ENCODE measurements at regions not wholly inside any gene's neighbourhood (a gene's known extent, or its start where the extent isn't known, plus 50 kb on each side); places are given as distances from the start of the nearest gene placed in this dataset.

DNA sequence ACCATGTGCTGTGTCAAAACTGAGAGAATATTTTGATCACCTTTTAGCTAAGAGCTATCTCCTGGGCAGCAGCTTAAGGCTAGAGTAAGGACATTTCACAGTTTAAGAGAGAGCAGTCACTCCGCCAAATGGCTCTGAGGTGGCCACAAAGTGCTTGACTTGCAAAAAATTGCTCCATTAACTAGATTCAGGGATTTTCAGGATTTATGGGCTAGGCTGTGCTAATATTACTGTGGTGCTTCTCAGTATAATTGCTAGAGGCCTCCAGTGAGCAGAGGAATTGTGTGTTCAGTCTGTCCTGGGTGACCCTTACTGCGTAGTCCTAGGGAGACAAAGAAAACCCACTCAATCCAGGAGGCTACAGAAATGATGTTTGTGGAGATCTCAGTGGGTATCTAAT is 65.2 kb downstream of the PALM2AKAP2 start:
- TF ChIP-seq ZFP30 (CRISPR knock-in tag; IDR thresholded peaks at IDR 0.05) (no peak), ZNF565 (CRISPR knock-in tag; conservative IDR thresholded peaks at IDR 0.05; ENCODE audit: low read depth) (no peak), ESRRG (CRISPR knock-in tag; IDR thresholded peaks at IDR 0.05) (no peak), ZFP3 (CRISPR knock-in tag; IDR thresholded peaks at IDR 0.05) (no peak), PATZ1 (CRISPR knock-in tag; IDR thresholded peaks at IDR 0.05; ENCODE audit: borderline replicate concordance) (no peak), ZC3H10 (CRISPR knock-in tag; IDR thresholded peaks at IDR 0.05) (no peak)
- TF ChIP-seq, protein P1, sequence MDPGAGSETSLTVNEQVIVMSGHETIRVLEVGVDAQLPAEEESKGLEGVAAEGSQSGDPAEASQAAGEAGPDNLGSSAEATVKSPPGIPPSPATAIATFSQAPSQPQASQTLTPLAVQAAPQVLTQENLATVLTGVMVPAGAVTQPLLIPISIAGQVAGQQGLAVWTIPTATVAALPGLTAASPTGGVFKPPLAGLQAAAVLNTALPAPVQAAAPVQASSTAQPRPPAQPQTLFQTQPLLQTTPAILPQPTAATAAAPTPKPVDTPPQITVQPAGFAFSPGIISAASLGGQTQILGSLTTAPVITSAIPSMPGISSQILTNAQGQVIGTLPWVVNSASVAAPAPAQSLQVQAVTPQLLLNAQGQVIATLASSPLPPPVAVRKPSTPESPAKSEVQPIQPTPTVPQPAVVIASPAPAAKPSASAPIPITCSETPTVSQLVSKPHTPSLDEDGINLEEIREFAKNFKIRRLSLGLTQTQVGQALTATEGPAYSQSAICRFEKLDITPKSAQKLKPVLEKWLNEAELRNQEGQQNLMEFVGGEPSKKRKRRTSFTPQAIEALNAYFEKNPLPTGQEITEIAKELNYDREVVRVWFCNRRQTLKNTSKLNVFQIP (CRISPR knock-in tag; IDR thresholded peaks at IDR 0.05; ENCODE audit: borderline replicate concordance, low read depth) = no peak
